PC-3 (cell line): ENCODE measurements at regions not wholly inside any gene's neighbourhood (a gene's known extent, or its start where the extent isn't known, plus 50 kb on each side); places are given as distances from the start of the nearest gene placed in this dataset.

Experiments
- ATAC-seq: fragments of 200-7000 bp; cut with Tn5 transposase; 2 replicates; pipeline ENCODE4 v1.9.1; 2020; ENCODE audit warnings: mild to moderate bottlenecking, moderate library complexity
- BruUV-seq: library from RNA; stranded (reverse); fragments of 400-500 nt; replicated peaks from 2 replicates; lab custom pipeline; 2021; lab: Mats Ljungman, UMichigan
- CTCF ChIA-PET: fragments of 300-600 bp; sonication (Branson Sonifier 250); formaldehyde crosslinking; loops from one replicate; lab custom pipeline; 2022; ENCODE audit warnings: antibody characterized with exemption; lab: Charles Lee
- POLR2A ChIA-PET: fragments of 300-600 bp; sonication (Branson Sonifier 250); formaldehyde crosslinking; loops from one replicate; lab custom pipeline; 2022; ENCODE audit warnings: antibody characterized with exemption; ENCODE audit not compliant: unreplicated experiment; lab: Charles Lee
- DNase-seq: peaks from one replicate; pipeline ENCODE4 v3.0.0-alpha.2; 2015
- H2AFZ ChIP-seq: fragments of 300-600 bp; sonication (generic); 2 replicates; pipeline ENCODE4 v1.6.0; 2016; ENCODE audit warnings: antibody characterized with exemption, low read length
- H3F3A ChIP-seq: fragments of 300-600 bp; sonication (generic); one replicate; pipeline ENCODE4 v1.6.0; 2017; ENCODE audit warnings: antibody characterized with exemption, low read length, control low read depth, mild to moderate bottlenecking; ENCODE audit not compliant: unreplicated experiment
- H3K27ac ChIP-seq: fragments of 300-600 bp; sonication (generic); 2 replicates; pipeline ENCODE4 v1.5.1; 2016; ENCODE audit warnings: mild to moderate bottlenecking, low read length
- H3K27me3 ChIP-seq: fragments of 300-600 bp; sonication (generic); 2 replicates; pipeline ENCODE4 v1.6.1; 2016; ENCODE audit warnings: low read length, mixed read lengths
- H3K36me3 ChIP-seq: fragments of 300-600 bp; sonication (generic); 2 replicates; pipeline ENCODE4 v1.6.1; 2016; ENCODE audit warnings: low read depth, mixed run types, low read length, mixed read lengths
- H3K4me1 ChIP-seq: fragments of 300-600 bp; sonication (generic); 2 replicates; pipeline ENCODE4 v1.5.1; 2016; ENCODE audit warnings: low read length; ENCODE audit not compliant: insufficient read depth
- H3K4me2 ChIP-seq: fragments of 300-600 bp; sonication (generic); 2 replicates; pipeline ENCODE4 v1.6.0; 2016; ENCODE audit warnings: low read length
- H3K4me3 ChIP-seq: fragments of 300-600 bp; sonication (generic); 2 replicates; pipeline ENCODE4 v1.5.1; 2016; ENCODE audit warnings: mild to moderate bottlenecking, low read length, mixed read lengths
- H3K79me2 ChIP-seq: fragments of 300-600 bp; sonication (generic); 2 replicates; pipeline ENCODE4 v1.6.1; 2017; ENCODE audit warnings: low read length, mixed read lengths
- H3K9ac ChIP-seq: fragments of 300-600 bp; sonication (generic); 2 replicates; pipeline ENCODE4 v1.6.0; 2016; ENCODE audit warnings: mild to moderate bottlenecking, low read length
- H3K9me2 ChIP-seq: fragments of 300-600 bp; sonication (generic); replicated peaks from 2 replicates; pipeline ENCODE4 v1.6.1; 2016; ENCODE audit warnings: mixed run types, low read length, mixed read lengths
- H3K9me3 ChIP-seq: fragments of 300-600 bp; sonication (generic); 2 replicates; pipeline ENCODE4 v1.6.1; 2016; ENCODE audit warnings: low read length, mixed read lengths
- H4K20me1 ChIP-seq: fragments of 300-600 bp; sonication (generic); 2 replicates; pipeline ENCODE4 v1.6.1; 2016; ENCODE audit warnings: low read length, mixed read lengths
- EZH2 ChIP-seq: fragments of 300-600 bp; sonication (generic); IDR thresholded peaks from one replicate; pipeline ENCODE4 v1.6.1; 2017; ENCODE audit warnings: antibody characterized with exemption, mild to moderate bottlenecking, low read length; ENCODE audit not compliant: unreplicated experiment
- EZH2phosphoT487 ChIP-seq: fragments of 300-600 bp; sonication (generic); IDR thresholded peaks from 2 replicates; pipeline ENCODE4 v1.6.1; 2018; ENCODE audit warnings: mild to moderate bottlenecking, antibody characterized with exemption, low read length, borderline replicate concordance
- intact Hi-C: fragments of 100-400 bp; cut with micrococcal nuclease; formaldehyde crosslinking; loops from 2 replicates; pipeline ENCODE4 v1.9.0; 2023
- TF ChIP-seq, protein P1 (sequence below): fragments of 300-600 bp; sonication (generic); conservative IDR thresholded peaks from 2 replicates; pipeline ENCODE4 v1.5.1; 2017; ENCODE audit warnings: antibody characterized with exemption, low read depth, mild to moderate bottlenecking, low read length

DNA sequence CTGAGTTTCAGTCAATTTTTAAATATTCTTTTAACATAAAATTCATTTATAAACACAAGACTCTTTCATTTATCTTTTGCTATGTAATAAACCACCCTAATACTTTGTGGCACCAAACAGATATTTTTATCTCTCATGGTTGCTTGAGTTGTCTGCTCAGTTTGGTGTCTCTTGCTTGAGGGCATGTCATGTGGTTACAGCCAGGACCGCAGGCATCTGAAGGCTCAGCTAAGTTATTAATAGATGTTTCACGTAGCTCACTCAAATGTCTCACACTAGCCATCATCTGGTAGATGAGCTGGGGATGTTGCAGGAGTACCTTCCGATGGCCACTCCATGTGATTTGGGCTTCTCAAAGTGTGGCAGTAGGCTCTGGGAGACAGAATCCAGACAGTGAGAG is 597.8 kb downstream of the ETNK1 start:
- H3K9ac ChIP-seq: no peak overlapping the region
- CTCF ChIA-PET: no interaction called here
- no peak overlapping the region for H3K4me3 ChIP-seq
- TF ChIP-seq, protein P1, sequence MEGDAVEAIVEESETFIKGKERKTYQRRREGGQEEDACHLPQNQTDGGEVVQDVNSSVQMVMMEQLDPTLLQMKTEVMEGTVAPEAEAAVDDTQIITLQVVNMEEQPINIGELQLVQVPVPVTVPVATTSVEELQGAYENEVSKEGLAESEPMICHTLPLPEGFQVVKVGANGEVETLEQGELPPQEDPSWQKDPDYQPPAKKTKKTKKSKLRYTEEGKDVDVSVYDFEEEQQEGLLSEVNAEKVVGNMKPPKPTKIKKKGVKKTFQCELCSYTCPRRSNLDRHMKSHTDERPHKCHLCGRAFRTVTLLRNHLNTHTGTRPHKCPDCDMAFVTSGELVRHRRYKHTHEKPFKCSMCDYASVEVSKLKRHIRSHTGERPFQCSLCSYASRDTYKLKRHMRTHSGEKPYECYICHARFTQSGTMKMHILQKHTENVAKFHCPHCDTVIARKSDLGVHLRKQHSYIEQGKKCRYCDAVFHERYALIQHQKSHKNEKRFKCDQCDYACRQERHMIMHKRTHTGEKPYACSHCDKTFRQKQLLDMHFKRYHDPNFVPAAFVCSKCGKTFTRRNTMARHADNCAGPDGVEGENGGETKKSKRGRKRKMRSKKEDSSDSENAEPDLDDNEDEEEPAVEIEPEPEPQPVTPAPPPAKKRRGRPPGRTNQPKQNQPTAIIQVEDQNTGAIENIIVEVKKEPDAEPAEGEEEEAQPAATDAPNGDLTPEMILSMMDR: no peak
- TF ChIP-seq EZH2phosphoT487 (no peak), EZH2 (no peak)
- DNase-seq (no peak), ATAC-seq (no peak)
- no peaks in the 10 kb centered on the region for H3K9me2 ChIP-seq
- H3K79me2 ChIP-seq: no peaks in the 10 kb centered on the region
- no peaks in the 10 kb centered on the region for H3K36me3 ChIP-seq
- POLR2A ChIA-PET: no interaction called here
- no peak overlapping the region for H3K4me2 ChIP-seq
- no peaks in the 10 kb centered on the region for H3K4me1 ChIP-seq
- no peaks in the 10 kb centered on the region for H3K27me3 ChIP-seq
- no peaks in the 10 kb centered on the region for H4K20me1 ChIP-seq
- no TSS peak for BruUV-seq
- no peak overlapping the region for H3K27ac ChIP-seq
- H2AFZ ChIP-seq: no peak overlapping the region
- H3K9me3 ChIP-seq: no peaks in the 10 kb centered on the region
- H3F3A ChIP-seq: no peaks in the 10 kb centered on the region
- intact Hi-C loops: no loop called here

DNA sequence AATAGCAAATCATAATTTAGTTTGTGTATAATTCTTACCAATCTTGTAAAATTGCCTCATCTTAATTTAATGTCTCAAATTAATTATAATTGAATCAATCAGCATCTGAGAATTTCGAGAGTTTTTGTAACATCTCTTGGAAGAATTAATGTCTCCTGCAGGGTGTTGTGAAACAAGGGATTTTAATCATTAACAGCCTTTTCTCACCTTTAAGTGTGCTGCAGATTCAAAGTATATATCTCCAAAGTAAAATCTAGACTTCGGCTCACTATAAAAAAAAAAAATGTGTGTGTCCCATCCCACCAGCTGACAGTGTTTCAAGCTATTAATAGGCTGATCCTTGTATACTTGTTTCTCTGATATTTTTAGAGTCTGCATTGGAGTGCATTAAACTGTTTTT is 603.1 kb downstream of the ETNK1 start:
- Histone ChIP-seq H3K4me2 (no peak overlapping the region), H3K4me1 (no peaks in the 10 kb centered on the region), H3K9ac (no peak overlapping the region), H2AFZ (no peak overlapping the region), H3K27ac (no peak overlapping the region), H3K9me3 (no peaks in the 10 kb centered on the region), H4K20me1 (no peaks in the 10 kb centered on the region), H3K4me3 (no peak overlapping the region), H3K36me3 (no peaks in the 10 kb centered on the region), H3K27me3 (no peaks in the 10 kb centered on the region), H3K9me2 (no peaks in the 10 kb centered on the region), H3K79me2 (no peaks in the 10 kb centered on the region), H3F3A (no peaks in the 10 kb centered on the region)
- ChIA-PET CTCF (no interaction called here), POLR2A (no interaction called here)
- ATAC-seq: no peak
- TF ChIP-seq, protein P1: no peak
- TF ChIP-seq EZH2: no peak
- no peak for TF ChIP-seq EZH2phosphoT487
- intact Hi-C loops: no loop called here
- DNase-seq: no peak
- BruUV-seq: no TSS peak

DNA sequence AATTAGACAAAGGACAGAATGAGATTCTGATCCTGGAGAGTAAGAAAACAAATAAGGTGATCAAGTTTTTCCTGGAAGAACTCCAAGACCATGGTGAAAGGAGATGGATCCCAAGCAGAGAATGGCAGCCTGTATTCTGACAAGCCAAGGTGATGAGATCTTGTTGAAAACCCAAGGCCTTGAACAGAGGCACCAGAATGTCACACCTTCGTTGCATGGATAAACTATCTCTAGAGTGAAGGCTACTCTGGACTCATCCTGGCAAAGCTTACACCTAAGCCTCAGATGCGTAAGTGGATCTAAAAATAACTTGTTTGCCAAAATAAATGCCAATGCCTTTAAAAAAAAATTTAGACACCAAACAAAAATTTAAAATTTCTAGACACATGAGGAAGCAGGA is 605.9 kb downstream of the ETNK1 start:
- CTCF ChIA-PET: no interaction called here
- no peak for DNase-seq

More for the DNA sequence above, 605.9 kb downstream of the ETNK1 start:
- POLR2A ChIA-PET: no interaction called here
- no peaks in the 10 kb centered on the region for H3K4me1 ChIP-seq
- intact Hi-C loops: no loop called here
- BruUV-seq: no TSS peak
- H3F3A ChIP-seq: no peaks in the 10 kb centered on the region
- TF ChIP-seq, protein P1: no peak
- TF ChIP-seq EZH2: no peak
- no peak for ATAC-seq
- H3K4me3 ChIP-seq: no peak overlapping the region
- no peak overlapping the region for H2AFZ ChIP-seq
- H3K4me2 ChIP-seq: no peak overlapping the region
- no peak overlapping the region for H3K9ac ChIP-seq
- no peaks in the 10 kb centered on the region for H3K9me3 ChIP-seq
- H3K36me3 ChIP-seq: no peaks in the 10 kb centered on the region
- H3K27ac ChIP-seq: no peak overlapping the region
- no peaks in the 10 kb centered on the region for H3K27me3 ChIP-seq
- no peaks in the 10 kb centered on the region for H3K9me2 ChIP-seq
- H4K20me1 ChIP-seq: no peaks in the 10 kb centered on the region
- H3K79me2 ChIP-seq: no peaks in the 10 kb centered on the region
